ENCODE measurements at regions not wholly inside any gene's neighbourhood (a gene's known extent, or its start where the extent isn't known, plus 50 kb on each side); places are given as distances from the start of the nearest gene placed in this dataset.
"Not testable (repeated sequence)": the region's sequence is repeated elsewhere in the genome, so short reads cannot be mapped to it uniquely, and the experiment has no call there.

GRCh38 chr10:106025208-106025811 is 1139.2 kb downstream of the SORCS1 start:
- DNase-seq (ENCODE audit: low read depth), result no peak
- no peak overlapping the region for H3K4me3 ChIP-seq (ENCODE audit: low read length)
- TF ChIP-seq CTCF (conservative IDR thresholded peaks at IDR 0.05; ENCODE audit: low read depth, low read length), result no peak

DNA sequence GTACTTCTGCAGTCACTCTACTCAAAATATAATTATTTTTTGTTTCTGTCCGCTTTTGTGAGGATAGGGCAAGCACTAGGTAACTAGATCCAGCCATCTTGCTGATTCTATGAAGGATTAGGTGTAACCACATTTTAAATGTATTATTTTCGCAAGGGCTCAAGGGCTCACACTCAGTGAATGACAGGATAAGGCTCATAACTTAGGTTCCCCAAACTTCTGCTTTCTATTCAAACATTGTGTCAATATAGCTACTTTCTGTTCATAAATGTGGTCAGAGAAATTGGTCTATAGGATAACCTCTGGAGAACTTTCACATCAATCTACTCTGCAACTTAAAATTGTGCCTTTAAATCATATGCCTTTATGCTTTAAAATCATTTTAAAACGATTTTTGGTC is 1141.2 kb downstream of the SORCS1 start:
- no peak for DNase-seq (ENCODE audit: low read depth)
- H3K4me3 ChIP-seq (ENCODE audit: low read length), result no peak overlapping the region
- TF ChIP-seq CTCF (conservative IDR thresholded peaks at IDR 0.05; ENCODE audit: low read depth, low read length), result no peak

DNA sequence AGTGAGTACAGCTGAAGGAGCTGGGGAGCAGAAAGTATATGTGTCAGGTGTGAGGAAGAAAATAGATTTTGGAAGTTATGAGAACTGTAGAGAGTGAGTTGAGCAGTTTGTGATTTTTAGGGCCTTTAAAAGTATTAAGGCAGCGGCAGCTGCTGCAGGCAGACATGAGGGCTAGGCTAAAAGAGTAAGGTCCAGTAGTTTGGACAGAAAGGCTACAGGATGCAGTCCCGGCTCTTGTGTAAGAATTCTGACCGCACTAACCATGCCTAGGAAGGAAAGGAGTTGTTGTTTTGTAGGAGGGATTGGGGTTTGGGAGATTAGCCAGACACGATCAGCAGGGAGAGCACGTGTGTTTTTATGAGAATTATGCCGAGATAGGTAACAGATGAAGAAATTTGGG is 1144.9 kb downstream of the SORCS1 start:
- DNase-seq (ENCODE audit: low read depth), result not testable (repeated sequence)

GRCh38 chr10:106015369-106016199 is 1148.9 kb downstream of the SORCS1 start:
- H3K4me3 ChIP-seq (ENCODE audit: low read length); DNase-seq (ENCODE audit: low read depth): not testable (repeated sequence)

More for the DNA sequence above, 1144.9 kb downstream of the SORCS1 start:
- H3K4me3 ChIP-seq (ENCODE audit: low read length), result not testable (repeated sequence)

DNA sequence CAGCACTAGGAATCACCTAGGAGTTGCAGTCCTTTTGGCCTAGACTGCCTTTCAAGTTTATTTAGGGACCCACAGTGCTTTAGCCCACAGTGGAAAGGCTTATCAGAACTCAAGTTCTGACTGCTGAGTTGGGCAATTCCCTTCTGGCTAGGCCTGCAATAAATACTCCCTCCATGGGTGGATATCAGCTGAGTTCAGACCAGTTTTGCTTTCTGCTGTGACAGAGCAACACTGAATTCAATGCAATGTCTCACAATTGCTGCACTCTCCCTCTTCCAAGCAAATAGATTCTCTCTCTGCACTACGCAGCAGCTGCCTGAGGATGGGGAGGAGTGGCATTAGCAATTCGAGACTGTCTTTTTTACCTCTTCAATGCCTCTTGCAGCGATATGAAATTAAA is 1153.3 kb downstream of the SORCS1 start:
- no peak for TF ChIP-seq CTCF (conservative IDR thresholded peaks at IDR 0.05; ENCODE audit: low read depth, low read length)
- no peak overlapping the region for H3K4me3 ChIP-seq (ENCODE audit: low read length)
- DNase-seq (ENCODE audit: low read depth), result no peak

DNA sequence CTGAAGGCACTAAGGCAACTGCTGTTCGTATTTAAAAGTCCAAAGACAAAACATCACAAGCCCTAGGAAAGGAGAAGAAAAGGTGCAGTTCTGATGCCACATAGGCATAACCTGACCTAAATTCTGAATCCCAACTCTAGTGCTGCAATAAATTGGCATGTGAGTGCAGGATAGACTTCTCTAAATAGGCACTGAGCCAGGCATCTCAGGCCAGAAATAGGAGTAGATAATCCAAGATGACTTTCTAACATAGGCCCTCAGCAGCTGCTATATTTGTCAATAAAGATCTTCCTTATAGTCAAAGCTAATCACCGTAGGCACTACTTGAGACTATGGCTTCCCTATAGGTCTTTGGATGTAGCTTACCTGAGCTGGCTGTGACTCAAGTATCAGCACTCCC is 1163.8 kb downstream of the SORCS1 start:
- DNase-seq (ENCODE audit: low read depth), result no peak
- no peak for TF ChIP-seq CTCF (conservative IDR thresholded peaks at IDR 0.05; ENCODE audit: low read depth, low read length)
- no peak overlapping the region for H3K4me3 ChIP-seq (ENCODE audit: low read length)

- H3K4me3 ChIP-seq (ENCODE audit: low read length), result no peak overlapping the region
- no peak for TF ChIP-seq CTCF (conservative IDR thresholded peaks at IDR 0.05; ENCODE audit: low read depth, low read length)
- no peak for DNase-seq (ENCODE audit: low read depth)
Measured at GRCh38 chr10:105993609-105994008, 1170.9 kb downstream of the SORCS1 start.

- H3K4me3 ChIP-seq (ENCODE audit: low read length), result no peak overlapping the region
- no peak for DNase-seq (ENCODE audit: low read depth)
- no peak for TF ChIP-seq CTCF (conservative IDR thresholded peaks at IDR 0.05; ENCODE audit: low read depth, low read length)
Measured at GRCh38 chr10:105992928-105993327, 1171.6 kb downstream of the SORCS1 start.

All from retinal pigment epithelial cell (primary cell).